ENCODE measurements at regions not wholly inside any gene's neighbourhood (a gene's known extent, or its start where the extent isn't known, plus 50 kb on each side); places are given as distances from the start of the nearest gene placed in this dataset. TPM values are rescaled to one million over a fixed set of nuclear protein-coding genes. Genes with fewer than 3 reads are reported as not detected.

DNA sequence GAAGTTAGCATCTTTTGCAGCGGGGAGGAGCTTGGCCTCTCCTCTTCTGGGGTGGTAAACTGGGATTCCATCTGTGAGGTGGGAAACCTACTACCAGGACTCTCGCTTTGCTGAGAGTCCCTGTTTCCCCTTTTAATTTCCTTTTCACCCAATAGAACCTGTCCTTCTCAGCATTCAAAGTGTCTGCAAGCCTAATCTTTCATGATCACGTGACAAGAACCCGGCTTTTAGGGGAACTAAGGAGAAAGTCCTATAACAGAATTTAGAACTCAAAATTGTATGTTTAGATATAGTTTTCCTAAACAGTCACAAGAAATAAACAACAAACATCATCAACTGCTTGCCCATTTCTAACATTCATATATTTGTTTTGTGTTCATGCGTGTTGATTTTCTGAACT lies 103.6 kb upstream of the CDH19 start:
- FAIRE-seq (no peak), DNase-seq (ENCODE audit: low spot score in 2 of 2) (no peak)

DNA sequence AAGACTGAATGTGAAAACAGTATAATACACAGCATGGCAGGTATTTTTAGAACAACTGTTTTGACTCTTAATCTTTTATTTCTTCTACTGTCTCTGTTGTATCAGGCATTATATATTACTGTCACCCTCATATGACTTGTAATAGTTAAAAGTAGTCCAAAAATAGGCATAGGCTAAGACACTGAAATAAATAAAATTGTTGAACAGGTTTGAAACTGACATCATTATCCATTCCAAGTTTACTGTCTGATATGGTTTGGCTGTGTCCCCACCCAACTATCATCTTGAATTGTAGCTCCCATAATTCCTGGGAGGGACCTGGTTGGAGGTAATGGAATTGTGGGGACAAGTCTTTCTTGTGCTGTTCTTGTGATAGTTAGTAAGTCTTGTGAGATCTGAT lies 91.4 kb upstream of the CDH19 start:
- DNase-seq (ENCODE audit: low spot score in 2 of 2) = no peak
- FAIRE-seq = no peak

GRCh38 chr18:66694852-66695251 lies 91.0 kb upstream of the CDH19 start:
- FAIRE-seq (peak; percentile 48), DNase-seq (ENCODE audit: low spot score in 2 of 2) (no peak)

- no peak for DNase-seq (ENCODE audit: low spot score in 2 of 2)
- FAIRE-seq = no peak
Measured at GRCh38 chr18:66687635-66688034, 83.7 kb upstream of the CDH19 start.

- no peak for FAIRE-seq
- peak in 1 of 2 donors; percentile 11 for DNase-seq (ENCODE audit: low spot score in 2 of 2)
Measured at GRCh38 chr18:66682855-66683322, 79.0 kb upstream of the CDH19 start.

DNA sequence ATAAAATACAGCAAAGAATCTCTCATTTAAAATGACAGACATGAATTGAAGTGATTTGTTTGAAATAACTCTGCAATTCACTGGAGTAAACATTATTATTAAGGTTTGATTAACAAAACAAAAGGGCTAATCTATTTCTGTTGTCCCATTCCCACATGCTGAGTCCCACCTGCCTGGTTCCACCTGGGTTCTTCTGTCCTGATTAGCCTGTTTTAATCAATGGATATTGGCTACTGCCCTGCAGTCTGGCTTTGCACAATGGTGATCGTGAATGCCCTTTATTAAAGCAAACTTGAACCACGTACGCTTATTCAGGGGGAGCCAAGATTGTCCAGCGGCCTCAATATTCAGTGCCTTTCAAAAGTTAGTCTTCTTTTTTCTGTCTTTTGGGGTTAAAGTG lies 72.8 kb upstream of the CDH19 start:
- FAIRE-seq = no peak
- no peak for DNase-seq (ENCODE audit: low spot score in 2 of 2)

DNA sequence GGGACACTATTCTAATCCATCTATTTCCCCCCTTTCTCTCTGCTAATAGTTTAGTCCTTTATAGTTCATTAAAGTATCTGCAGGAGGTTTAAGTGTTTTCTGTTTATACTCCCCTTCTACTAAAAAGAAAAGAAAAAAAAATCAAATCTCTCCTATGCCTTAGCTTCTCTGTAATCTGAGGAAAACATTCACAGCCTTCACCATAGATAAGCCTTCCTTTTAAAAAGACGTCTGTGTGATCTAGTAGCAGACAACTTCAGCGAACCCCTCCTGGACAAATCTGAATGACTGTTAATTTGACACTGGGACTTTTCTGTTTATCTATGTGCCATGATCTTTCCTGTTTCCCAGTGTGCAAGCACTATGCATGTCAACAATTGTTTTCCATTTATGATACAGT lies 70.4 kb upstream of the CDH19 start:
- DNase-seq (ENCODE audit: low spot score in 2 of 2) = no peak
- FAIRE-seq = no peak

DNA sequence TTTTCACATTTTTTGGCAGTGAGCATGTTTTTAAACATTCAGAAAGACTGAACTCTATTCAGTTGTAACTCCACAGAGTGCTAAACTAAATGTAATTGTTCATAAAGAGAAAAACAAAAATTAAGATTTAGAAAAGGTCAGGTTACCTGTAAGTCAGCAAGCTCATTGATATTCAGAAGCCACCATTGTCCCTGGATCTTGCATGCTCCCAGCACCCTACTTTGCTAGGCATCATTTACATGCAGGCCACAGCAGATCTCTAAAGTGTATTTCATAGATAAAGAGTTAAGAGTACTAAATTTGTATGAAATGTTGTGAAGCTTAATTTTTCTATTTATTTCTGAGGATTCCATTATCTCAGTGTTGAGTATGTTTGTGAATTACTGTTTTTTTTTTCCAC lies 64.8 kb upstream of the CDH19 start:
- DNase-seq (ENCODE audit: low spot score in 2 of 2) = no peak
- no peak for FAIRE-seq

GRCh38 chr18:66662632-66663031 lies 58.7 kb upstream of the CDH19 start:
- FAIRE-seq = no peak
- DNase-seq (ENCODE audit: low spot score in 2 of 2) = no peak

DNA sequence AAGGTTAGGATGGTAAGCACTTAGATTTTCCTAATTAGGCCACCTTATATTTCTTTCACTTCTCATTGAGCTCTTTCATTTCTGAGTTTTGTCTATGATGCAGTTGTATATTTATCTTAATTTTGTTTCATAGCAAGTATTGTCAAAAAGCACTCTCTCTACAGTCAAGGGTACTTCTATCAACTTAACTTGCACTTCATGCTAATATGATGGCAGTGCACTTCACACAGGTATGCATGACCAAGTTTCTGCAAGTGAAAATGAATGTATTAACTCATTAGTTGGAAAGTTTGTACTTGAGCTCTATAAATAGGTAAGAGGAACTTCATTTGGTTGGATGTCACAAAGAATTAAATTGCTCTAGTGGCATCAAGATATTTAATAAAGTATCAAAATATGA lies 51.5 kb upstream of the CDH19 start:
- FAIRE-seq (no peak), DNase-seq (ENCODE audit: low spot score in 2 of 2) (no peak)

Small RNA genes in the stretch of these regions (small RNA-seq; reads per million reads assigned to genes)
- not detected for gene AC091042.1
- gene MIR5011 = not detected
- not detected for gene RNU6-1037P
- not detected for gene RPL31P9
